ENCODE measurements at regions not wholly inside any gene's neighbourhood (a gene's known extent, or its start where the extent isn't known, plus 50 kb on each side); places are given as distances from the start of the nearest gene placed in this dataset.
A peak's percentile ranks its signal among the peaks of the same experiment; 100 is the strongest.

GRCh38 chr1:112318698-112319370, 77.2 kb upstream of the CTTNBP2NL start (continued):
- TF ChIP-seq MGA (IDR thresholded peaks at IDR 0.05), result peak; percentile 74
- no peak for TF ChIP-seq ZEB2 (IDR thresholded peaks at IDR 0.05)
- no peak for TF ChIP-seq SIRT6 (IDR thresholded peaks at IDR 0.05; ENCODE audit: low read depth, low read length)
- TF ChIP-seq TRIM24 (IDR thresholded peaks at IDR 0.05), result peak in 1 of 2 experiments; percentile 81; a peak in 2 of 4 replicates
- TF ChIP-seq GTF2E2 (tag; IDR thresholded peaks at IDR 0.05), result peak; percentile 75; the same call in 1 of the 2 replicates
- TF ChIP-seq ZBTB7A (IDR thresholded peaks at IDR 0.05; ENCODE audit: borderline replicate concordance, control insufficient read depth, low read depth, low read length), result no peak
- TF ChIP-seq ZBED1 (IDR thresholded peaks at IDR 0.05), result no peak
- no peak for TF ChIP-seq FUS (optimal IDR thresholded peaks at IDR 0.05; ENCODE audit: low read depth, low read length)
- TF ChIP-seq HNRNPL (IDR thresholded peaks at IDR 0.05; ENCODE audit: low read depth, low read length), result no peak
- no peak for TF ChIP-seq C11orf30 (IDR thresholded peaks at IDR 0.05; ENCODE audit: low read depth)
- no peak for TF ChIP-seq NEUROD1 (IDR thresholded peaks at IDR 0.05; ENCODE audit: borderline replicate concordance, low read depth, low read length, partially characterized antibody)
- TF ChIP-seq BDP1 (IDR thresholded peaks at IDR 0.05; ENCODE audit: insufficient read depth, insufficient read length), result no peak
- peak; percentile 63 for TF ChIP-seq DIDO1 (tag; IDR thresholded peaks at IDR 0.05; ENCODE audit: low read depth)
- no peak for TF ChIP-seq MTA3 (IDR thresholded peaks at IDR 0.05; ENCODE audit: borderline replicate concordance)
- TF ChIP-seq ZBTB33 (CRISPR knock-in tag; IDR thresholded peaks at IDR 0.05), result no peak
- TF ChIP-seq ZNF699 (CRISPR knock-in tag; IDR thresholded peaks at IDR 0.05; ENCODE audit: insufficient replicate concordance), result no peak
- no peak for TF ChIP-seq ZNF212 (CRISPR knock-in tag; IDR thresholded peaks at IDR 0.05)

Measured in K562 (cell line).